ENCODE measurements at regions not wholly inside any gene's neighbourhood (a gene's known extent, or its start where the extent isn't known, plus 50 kb on each side); places are given as distances from the start of the nearest gene placed in this dataset.

DNA sequence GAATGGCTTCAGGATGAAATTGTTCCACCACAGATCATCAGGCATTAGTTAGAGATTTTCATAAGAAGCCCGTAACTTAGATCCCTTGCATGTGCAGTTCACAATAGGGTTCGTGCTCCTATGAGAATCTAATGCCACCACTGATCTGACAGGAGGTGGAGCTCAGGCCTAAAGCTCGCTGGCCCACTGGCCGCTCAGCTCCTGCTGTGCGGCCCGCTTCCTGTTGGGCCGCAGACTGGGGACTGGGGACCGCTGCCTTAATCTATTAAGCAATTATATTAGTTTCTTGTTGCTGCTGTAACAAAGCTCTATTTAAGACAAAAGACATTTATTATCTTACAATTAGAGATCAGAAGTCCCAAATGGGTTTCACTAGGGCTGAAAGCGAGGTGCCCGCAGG, 205.6 kb downstream of the LARP7 start:
- Histone ChIP-seq H3K4me3 (ENCODE audit: low read depth, low read length) (no peak overlapping the region), H3K9ac (ENCODE audit: low read depth, low read length) (no peak overlapping the region), H3K9me3 (ENCODE audit: control insufficient read depth, insufficient read depth, low read length) (no peaks in the 10 kb centered on the region), H3K27me3 (ENCODE audit: control insufficient read depth, insufficient read depth, low read length) (no peaks in the 10 kb centered on the region), H3K4me1 (ENCODE audit: control insufficient read depth, insufficient read depth, low read length) (peaks cover 7% of the 10 kb centered on the region), H3K36me3 (ENCODE audit: control insufficient read depth, insufficient read depth, low read length) (no peaks in the 10 kb centered on the region), H3K27ac (ENCODE audit: low read depth, low read length) (peak overlapping the region; percentile 24)

DNA sequence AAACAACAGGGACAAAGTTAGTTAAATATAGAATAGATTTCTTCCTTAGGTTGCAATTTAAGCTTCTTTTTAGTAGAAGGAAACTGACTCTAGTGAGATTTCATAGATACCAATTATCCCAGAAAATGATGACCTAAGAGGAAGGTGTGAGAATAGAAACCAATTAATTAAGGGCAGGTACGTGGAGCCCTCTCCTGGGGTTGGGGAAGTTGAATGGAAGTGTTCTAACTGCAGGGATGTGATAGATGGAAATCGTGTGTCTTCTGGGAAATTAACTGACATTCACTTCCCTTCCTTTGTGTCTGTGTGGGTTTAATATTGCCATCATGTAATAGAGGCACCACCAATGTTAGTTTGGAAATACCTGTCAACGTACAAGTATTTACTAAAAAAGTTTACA, 204.1 kb upstream of the ANK2 start:
- Histone ChIP-seq H3K27me3 (ENCODE audit: control insufficient read depth, insufficient read depth, low read length) (no peaks in the 10 kb centered on the region), H3K4me3 (ENCODE audit: low read depth, low read length) (no peak overlapping the region), H3K9ac (ENCODE audit: low read depth, low read length) (no peak overlapping the region), H3K4me1 (ENCODE audit: control insufficient read depth, insufficient read depth, low read length) (peaks cover 4% of the 10 kb centered on the region; the same call in 1 of the 2 replicates), H3K27ac (ENCODE audit: low read depth, low read length) (no peak overlapping the region), H3K36me3 (ENCODE audit: control insufficient read depth, insufficient read depth, low read length) (no peaks in the 10 kb centered on the region), H3K9me3 (ENCODE audit: control insufficient read depth, insufficient read depth, low read length) (no peaks in the 10 kb centered on the region)

DNA sequence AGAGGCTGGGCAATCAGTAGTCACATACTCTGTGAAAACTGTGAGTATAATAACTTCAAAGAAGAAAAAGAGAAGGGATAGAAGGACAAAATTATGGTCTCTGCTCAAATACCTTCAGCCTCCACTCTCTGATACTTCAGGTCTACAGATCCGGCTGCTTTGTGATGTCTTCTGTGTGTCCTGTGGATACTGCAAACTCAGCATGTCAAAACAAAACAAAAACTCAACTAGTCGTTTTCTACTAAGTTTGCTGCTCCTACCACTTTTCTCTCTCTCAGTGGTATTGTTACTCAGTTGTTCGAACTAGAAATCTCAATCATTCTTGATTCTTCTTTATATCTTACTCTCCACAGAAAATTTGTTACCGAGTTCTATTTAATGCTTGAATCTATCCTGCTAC, 202.4 kb upstream of the ANK2 start:
- 0 out of 2 replicates have a peak, but pooled peaks cover 4% of the 10 kb centered on the region for H3K4me1 ChIP-seq (ENCODE audit: control insufficient read depth, insufficient read depth, low read length)
- no peak overlapping the region for H3K4me3 ChIP-seq (ENCODE audit: low read depth, low read length)
- no peak overlapping the region for H3K27ac ChIP-seq (ENCODE audit: low read depth, low read length)
- no peaks in the 10 kb centered on the region for H3K9me3 ChIP-seq (ENCODE audit: control insufficient read depth, insufficient read depth, low read length)
- H3K9ac ChIP-seq (ENCODE audit: low read depth, low read length) = no peak overlapping the region
- no peaks in the 10 kb centered on the region for H3K36me3 ChIP-seq (ENCODE audit: control insufficient read depth, insufficient read depth, low read length)
- no peaks in the 10 kb centered on the region for H3K27me3 ChIP-seq (ENCODE audit: control insufficient read depth, insufficient read depth, low read length)

DNA sequence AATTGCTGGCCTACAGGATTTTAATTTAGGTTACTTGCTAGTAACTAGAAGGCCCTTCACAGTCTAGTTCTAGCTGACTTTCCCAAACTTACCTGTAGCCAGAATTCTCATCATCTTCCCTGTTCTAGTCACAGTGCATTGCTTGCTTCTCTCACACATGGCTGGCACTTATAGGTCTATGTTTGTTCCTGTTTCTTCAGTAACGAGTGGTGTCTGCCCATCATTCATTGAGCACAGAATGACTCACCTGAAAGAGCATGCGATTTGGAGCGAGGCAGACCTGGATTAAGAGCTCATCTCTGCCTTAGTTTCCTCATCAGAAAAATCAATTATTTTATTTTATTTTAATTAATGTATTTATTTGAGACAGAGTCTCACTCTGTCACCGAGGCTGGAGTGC, 201.7 kb upstream of the ANK2 start:
- Histone ChIP-seq H3K4me3 (ENCODE audit: low read depth, low read length) (no peak overlapping the region), H3K27ac (ENCODE audit: low read depth, low read length) (no peak overlapping the region), H3K9ac (ENCODE audit: low read depth, low read length) (no peak overlapping the region), H3K27me3 (ENCODE audit: control insufficient read depth, insufficient read depth, low read length) (no peaks in the 10 kb centered on the region), H3K4me1 (ENCODE audit: control insufficient read depth, insufficient read depth, low read length) (0 out of 2 replicates have a peak, but pooled peaks cover 3% of the 10 kb centered on the region), H3K9me3 (ENCODE audit: control insufficient read depth, insufficient read depth, low read length) (no peaks in the 10 kb centered on the region), H3K36me3 (ENCODE audit: control insufficient read depth, insufficient read depth, low read length) (no peaks in the 10 kb centered on the region)

DNA sequence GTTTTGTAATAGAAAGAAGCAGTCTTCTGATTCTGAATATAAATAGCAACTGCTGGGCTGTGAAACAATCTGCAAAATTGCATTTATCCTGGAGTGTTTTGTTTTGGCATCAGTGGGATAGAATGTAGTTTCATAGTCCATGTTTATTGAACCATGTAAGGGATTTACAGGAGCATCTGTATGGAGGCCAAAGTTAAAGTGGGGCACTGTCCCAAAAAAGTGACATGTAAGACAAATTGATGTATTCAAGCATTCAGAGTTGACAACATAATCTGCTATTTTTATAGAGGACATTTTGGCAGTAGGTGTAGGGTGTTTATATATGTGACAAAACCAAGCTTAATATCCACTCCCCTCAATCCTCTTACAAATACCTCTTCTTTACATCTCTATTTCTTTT, 200.5 kb upstream of the ANK2 start:
- Histone ChIP-seq H3K4me3 (ENCODE audit: low read depth, low read length) (no peak overlapping the region), H3K9ac (ENCODE audit: low read depth, low read length) (no peak overlapping the region), H3K9me3 (ENCODE audit: control insufficient read depth, insufficient read depth, low read length) (no peaks in the 10 kb centered on the region), H3K36me3 (ENCODE audit: control insufficient read depth, insufficient read depth, low read length) (no peaks in the 10 kb centered on the region), H3K4me1 (ENCODE audit: control insufficient read depth, insufficient read depth, low read length) (no peaks in the 10 kb centered on the region), H3K27me3 (ENCODE audit: control insufficient read depth, insufficient read depth, low read length) (no peaks in the 10 kb centered on the region), H3K27ac (ENCODE audit: low read depth, low read length) (no peak overlapping the region)

DNA sequence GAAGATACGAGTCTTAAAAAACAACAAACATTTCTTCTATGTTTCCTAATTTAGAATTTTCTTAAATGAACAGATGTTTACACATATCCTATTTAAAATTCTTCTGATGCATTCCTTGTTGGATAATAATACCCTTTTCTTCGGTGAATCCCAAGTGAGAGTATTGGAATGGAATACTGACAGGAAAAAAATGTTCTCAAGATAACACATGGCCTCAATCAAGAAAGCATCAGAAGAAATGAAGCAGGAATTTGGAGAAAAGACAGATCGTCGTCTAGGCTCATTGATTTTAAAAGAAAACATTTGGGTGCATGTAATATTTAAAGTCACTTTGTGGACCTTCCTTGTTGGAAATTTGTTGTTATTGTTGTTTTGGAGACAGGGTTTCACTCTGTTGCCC, 196.9 kb upstream of the ANK2 start:
- H3K27ac ChIP-seq (ENCODE audit: low read depth, low read length) = no peak overlapping the region
- H3K36me3 ChIP-seq (ENCODE audit: control insufficient read depth, insufficient read depth, low read length) = no peaks in the 10 kb centered on the region
- H3K9me3 ChIP-seq (ENCODE audit: control insufficient read depth, insufficient read depth, low read length) = no peaks in the 10 kb centered on the region
- peaks cover 16% of the 10 kb centered on the region for H3K4me1 ChIP-seq (ENCODE audit: control insufficient read depth, insufficient read depth, low read length)
- H3K4me3 ChIP-seq (ENCODE audit: low read depth, low read length) = no peak overlapping the region
- H3K27me3 ChIP-seq (ENCODE audit: control insufficient read depth, insufficient read depth, low read length) = no peaks in the 10 kb centered on the region
- no peak overlapping the region for H3K9ac ChIP-seq (ENCODE audit: low read depth, low read length)

DNA sequence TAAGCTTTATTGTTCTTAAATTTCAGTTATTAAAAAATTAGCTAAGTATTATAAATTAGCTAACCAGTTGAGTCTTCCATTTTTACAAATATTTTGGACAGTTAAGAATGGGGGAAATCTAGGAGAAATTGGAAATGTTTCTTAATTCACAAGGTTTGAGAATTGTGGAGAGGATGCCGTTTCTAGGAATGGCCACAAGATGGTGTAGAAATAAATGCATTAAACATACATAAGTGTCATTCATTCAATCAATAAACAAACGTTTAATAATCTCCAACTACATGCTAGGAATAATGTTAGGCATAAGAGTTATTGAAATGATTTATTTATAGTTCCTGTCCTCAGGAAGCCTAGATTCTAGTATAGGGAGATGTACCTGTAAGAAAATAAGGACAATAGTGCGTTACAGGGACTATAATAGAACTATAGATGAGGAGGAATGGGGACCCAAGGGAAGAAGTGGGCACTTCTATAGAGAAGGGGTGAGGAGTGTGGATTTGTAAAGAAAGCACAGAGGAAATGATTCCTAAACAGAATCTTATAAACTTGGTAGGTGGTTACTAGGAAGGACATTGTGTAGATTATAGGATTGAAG, 195.7 kb upstream of the ANK2 start:
- Histone ChIP-seq H3K27ac (ENCODE audit: low read depth, low read length) (no peak overlapping the region), H3K4me1 (ENCODE audit: control insufficient read depth, insufficient read depth, low read length) (peaks cover 28% of the 10 kb centered on the region), H3K9me3 (ENCODE audit: control insufficient read depth, insufficient read depth, low read length) (no peaks in the 10 kb centered on the region), H3K36me3 (ENCODE audit: control insufficient read depth, insufficient read depth, low read length) (no peaks in the 10 kb centered on the region), H3K9ac (ENCODE audit: low read depth, low read length) (no peak overlapping the region), H3K27me3 (ENCODE audit: control insufficient read depth, insufficient read depth, low read length) (no peaks in the 10 kb centered on the region), H3K4me3 (ENCODE audit: low read depth, low read length) (no peak overlapping the region)

DNA sequence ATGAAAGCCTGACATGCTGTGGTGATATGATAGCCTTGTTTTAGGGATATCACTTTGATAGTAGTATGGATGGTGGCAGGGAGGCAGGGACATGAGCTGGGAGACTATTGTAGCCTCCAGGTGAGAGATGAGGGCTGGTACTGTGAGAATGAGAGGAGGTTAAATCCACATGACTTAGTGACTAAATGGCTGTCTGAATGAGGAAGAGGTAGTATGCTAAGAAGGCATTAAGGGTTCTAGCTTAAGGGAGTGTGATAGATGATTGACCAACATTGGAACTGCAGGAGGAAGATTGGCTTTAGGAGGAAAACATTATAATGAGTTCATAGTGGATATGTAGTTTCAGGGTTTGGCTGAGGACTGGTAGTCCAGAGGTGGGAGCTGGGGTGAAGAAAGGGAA, 195.0 kb upstream of the ANK2 start:
- Histone ChIP-seq H3K36me3 (ENCODE audit: control insufficient read depth, insufficient read depth, low read length) (no peaks in the 10 kb centered on the region), H3K9ac (ENCODE audit: low read depth, low read length) (no peak overlapping the region), H3K4me3 (ENCODE audit: low read depth, low read length) (no peak overlapping the region), H3K27ac (ENCODE audit: low read depth, low read length) (no peak overlapping the region), H3K9me3 (ENCODE audit: control insufficient read depth, insufficient read depth, low read length) (no peaks in the 10 kb centered on the region), H3K4me1 (ENCODE audit: control insufficient read depth, insufficient read depth, low read length) (peaks cover 35% of the 10 kb centered on the region), H3K27me3 (ENCODE audit: control insufficient read depth, insufficient read depth, low read length) (no peaks in the 10 kb centered on the region)

DNA sequence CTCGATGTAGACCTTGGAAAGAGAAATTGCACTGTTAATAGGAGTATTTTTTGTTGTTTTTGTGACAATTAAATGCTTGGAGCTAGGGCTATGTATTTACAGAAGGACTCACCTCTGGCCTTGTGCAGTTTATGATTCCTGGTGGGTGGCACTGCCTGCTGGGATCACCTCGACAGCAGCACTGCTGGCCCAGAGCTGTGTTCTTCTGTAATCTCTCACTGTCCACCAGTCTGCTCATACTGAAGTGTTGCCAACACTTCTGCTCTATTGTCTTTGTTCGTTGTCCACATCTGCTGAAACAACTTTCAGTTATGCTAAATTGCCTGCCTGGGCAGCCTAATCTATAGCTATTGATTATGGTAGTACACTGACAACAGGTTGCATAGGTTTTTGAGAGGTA, 194.4 kb upstream of the ANK2 start:
- Histone ChIP-seq H3K4me1 (ENCODE audit: control insufficient read depth, insufficient read depth, low read length) (peaks cover 41% of the 10 kb centered on the region), H3K9me3 (ENCODE audit: control insufficient read depth, insufficient read depth, low read length) (no peaks in the 10 kb centered on the region), H3K27ac (ENCODE audit: low read depth, low read length) (no peak overlapping the region)

DNA sequence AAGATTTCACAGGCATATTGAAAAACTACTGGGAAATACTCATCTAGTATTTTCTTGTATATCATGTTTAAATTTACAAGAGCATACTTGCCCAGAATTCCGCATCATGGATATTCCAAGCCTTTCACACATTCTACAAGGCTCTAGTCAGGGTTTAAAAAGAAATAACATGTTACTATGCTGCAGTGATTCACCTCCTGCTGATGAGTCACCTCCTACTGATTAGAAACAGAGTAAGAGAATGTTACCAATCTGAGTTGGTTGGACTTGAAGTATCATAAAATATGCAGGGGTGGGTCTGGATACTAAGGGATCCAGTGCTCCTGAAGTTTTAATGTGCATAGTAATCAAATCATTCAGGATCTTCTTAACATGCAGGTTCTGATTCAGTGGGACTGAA, 192.0 kb upstream of the ANK2 start:
- Histone ChIP-seq H3K9me3 (ENCODE audit: control insufficient read depth, insufficient read depth, low read length) (no peaks in the 10 kb centered on the region), H3K27me3 (ENCODE audit: control insufficient read depth, insufficient read depth, low read length) (no peaks in the 10 kb centered on the region), H3K9ac (ENCODE audit: low read depth, low read length) (no peak overlapping the region), H3K4me3 (ENCODE audit: low read depth, low read length) (no peak overlapping the region), H3K27ac (ENCODE audit: low read depth, low read length) (peak overlapping the region; percentile 83), H3K36me3 (ENCODE audit: control insufficient read depth, insufficient read depth, low read length) (no peaks in the 10 kb centered on the region), H3K4me1 (ENCODE audit: control insufficient read depth, insufficient read depth, low read length) (peaks cover 62% of the 10 kb centered on the region)

More for the DNA sequence above, 194.4 kb upstream of the ANK2 start:
- H3K36me3 ChIP-seq (ENCODE audit: control insufficient read depth, insufficient read depth, low read length) = no peaks in the 10 kb centered on the region
- H3K4me3 ChIP-seq (ENCODE audit: low read depth, low read length) = no peak overlapping the region
- H3K27me3 ChIP-seq (ENCODE audit: control insufficient read depth, insufficient read depth, low read length) = no peaks in the 10 kb centered on the region
- H3K9ac ChIP-seq (ENCODE audit: low read depth, low read length) = no peak overlapping the region

DNA sequence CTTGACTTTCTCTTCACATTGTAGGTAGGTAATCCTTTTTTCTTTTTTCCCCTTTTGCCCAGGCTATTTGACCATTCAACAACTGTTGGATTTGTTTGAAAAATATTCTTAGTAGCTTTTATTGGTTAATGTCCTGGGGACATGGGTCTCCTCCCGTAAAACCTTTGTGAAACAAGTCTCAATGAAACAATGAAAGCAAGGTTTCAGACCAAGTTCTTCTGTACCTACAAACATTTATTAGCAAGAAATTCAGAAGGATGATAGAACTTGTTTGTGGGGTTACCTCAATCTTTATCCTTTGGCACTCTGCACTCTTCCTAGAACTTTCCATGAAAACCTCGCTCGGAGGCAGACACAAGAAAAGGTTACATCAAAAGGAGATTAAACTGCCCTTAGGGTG, 190.7 kb upstream of the ANK2 start:
- Histone ChIP-seq H3K27me3 (ENCODE audit: control insufficient read depth, insufficient read depth, low read length) (no peaks in the 10 kb centered on the region), H3K4me1 (ENCODE audit: control insufficient read depth, insufficient read depth, low read length) (peaks cover 69% of the 10 kb centered on the region), H3K9ac (ENCODE audit: low read depth, low read length) (no peak overlapping the region), H3K27ac (ENCODE audit: low read depth, low read length) (peak overlapping the region; percentile 83), H3K36me3 (ENCODE audit: control insufficient read depth, insufficient read depth, low read length) (no peaks in the 10 kb centered on the region), H3K4me3 (ENCODE audit: low read depth, low read length) (no peak overlapping the region), H3K9me3 (ENCODE audit: control insufficient read depth, insufficient read depth, low read length) (no peaks in the 10 kb centered on the region)
